Amniotic epithelial cell (primary cell): ENCODE measurements at regions not wholly inside any gene's neighbourhood (a gene's known extent, or its start where the extent isn't known, plus 50 kb on each side); places are given as distances from the start of the nearest gene placed in this dataset.
"Not testable (repeated sequence)": the region's sequence is repeated elsewhere in the genome, so short reads cannot be mapped to it uniquely, and the experiment has no call there.

ENCODE experiments used
- DNase-seq: peaks from one replicate; pipeline ENCODE4 v3.0.0-alpha.2; 2010; ENCODE audit warnings: low read depth

DNA sequence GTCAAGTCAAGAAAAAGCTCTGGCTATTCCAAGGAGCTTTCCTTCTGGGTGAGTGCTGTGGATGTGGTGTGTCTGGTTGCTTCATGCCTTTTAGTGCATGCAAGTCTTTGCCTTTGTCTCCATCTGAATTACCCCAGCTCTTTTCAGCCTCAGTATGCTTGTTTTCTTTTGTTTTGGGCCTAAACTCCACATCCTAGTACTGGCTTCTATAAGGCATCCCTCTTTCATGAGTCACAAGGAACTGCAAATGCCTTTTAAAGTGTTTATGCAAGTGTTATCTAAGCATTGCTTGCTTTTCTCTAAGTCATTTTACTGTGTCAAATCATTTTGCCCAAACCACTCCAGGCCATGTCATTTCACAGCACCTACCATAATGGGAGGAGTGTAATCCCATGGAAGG is 132.1 kb downstream of the PLCE1 start:
- DNase-seq, result peak; percentile 71

DNA sequence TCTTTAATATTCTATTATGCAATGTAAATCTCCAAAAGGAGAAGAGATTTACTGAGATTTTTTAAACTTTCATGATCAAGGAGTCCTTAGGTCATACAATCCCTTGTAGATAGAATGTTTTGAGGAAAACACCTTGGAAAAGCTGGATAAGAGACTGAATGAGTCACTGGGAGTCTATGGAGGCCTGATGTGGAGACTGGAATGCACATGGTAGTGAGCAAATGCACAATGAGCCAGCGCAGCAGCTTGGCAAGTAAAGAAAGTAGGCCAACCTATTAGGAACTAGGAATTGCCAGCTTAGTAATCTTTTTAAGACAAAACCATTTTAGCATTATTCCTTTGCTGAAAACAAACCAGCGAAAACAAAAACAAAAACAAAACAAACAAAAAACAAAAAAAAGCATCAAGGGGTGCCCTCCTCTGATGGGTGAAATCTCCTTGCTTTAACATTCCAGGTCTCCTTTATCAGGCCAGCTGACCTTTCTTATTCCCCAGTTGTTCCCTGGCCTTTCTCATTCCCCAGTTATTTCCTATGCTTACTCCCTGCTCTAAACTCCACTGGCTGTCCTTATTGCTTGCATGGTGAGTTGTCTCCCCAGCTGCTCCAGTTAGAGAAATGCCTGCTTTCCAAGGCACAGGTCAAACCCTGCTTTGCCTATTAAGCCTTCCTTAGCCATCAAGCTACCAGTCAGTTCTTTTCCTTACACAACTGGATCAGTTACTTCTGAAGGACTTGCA is 135.8 kb downstream of the PLCE1 start:
- DNase-seq, result peak; percentile 79

DNA sequence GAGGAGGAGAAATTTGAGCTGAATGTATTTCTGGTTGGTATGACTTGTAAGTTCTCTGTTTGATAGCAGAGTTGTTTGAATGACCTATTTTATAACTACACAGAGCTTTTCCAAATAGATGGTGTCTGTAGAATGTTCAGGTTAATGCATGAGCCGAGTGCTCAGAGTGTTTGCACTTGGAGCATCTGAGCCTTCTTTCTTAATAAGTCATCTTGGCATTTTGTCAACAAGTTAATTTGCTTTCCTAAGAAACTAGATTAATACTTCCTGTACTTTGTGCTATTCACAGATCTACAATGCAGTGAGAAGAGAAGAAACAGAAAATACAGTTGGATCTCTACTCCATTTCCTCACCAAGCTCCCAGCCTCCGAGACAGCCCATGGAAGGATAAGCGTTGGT is 138.2 kb downstream of the PLCE1 start:
- peak; percentile 52 for DNase-seq

DNA sequence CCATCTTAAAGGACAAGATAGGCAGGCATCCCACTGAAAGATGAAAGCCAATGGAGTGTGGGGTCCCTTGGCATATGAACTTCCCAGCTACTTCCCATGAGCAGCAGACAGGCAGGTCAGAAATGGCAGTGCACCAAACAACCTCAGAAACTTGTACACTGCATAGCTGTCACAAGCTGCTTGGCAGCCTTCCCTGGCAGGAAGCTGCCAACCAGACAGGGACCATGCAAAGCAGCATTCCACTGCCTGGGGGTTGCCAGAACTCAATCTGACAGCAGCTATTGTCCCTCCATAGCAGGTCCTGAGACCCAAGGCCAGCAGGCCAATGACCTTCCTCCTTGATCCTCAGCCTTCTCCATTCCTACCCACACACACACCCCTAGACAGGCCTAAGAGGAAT is 139.5 kb downstream of the PLCE1 start:
- DNase-seq, result no peak

DNA sequence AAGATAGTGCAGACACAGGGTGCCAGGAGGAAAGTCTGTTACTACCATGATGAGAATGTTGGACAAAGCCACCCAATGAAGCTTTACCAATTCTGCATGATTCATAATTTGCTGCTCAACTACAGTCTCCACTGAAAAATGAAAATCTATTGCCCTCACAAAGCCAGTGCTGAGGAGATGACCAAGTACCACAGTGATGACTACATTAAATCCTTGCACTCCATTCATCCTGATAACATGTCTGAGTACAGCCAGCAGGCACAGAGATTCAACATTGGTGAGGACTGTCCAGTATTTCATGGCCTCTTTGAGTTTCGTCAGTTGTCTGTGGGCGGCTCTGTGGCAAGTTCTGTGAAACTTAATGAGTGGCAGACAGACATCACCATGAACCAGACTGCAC is 144.0 kb downstream of the PLCE1 start:
- peak; percentile 86 for DNase-seq

DNA sequence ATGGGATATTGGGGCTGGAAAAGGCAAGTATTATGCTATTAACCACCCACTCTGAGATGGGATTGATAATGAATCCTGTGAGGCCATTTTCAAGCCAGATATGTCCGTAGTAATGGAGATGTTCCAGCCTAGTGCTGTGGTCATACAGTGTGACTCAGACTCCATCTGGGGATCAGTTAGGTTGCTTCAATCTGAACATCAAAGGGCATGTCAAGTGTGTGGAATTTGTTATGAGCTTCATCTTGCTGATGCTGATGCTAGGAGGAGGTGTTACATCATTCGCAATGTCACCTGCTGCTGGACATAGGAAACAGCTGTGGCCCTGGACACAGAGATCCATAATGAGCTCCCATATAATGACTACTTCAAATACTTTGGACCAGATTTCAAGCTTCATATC is 144.7 kb downstream of the PLCE1 start:
- DNase-seq, result peak; percentile 72

DNA sequence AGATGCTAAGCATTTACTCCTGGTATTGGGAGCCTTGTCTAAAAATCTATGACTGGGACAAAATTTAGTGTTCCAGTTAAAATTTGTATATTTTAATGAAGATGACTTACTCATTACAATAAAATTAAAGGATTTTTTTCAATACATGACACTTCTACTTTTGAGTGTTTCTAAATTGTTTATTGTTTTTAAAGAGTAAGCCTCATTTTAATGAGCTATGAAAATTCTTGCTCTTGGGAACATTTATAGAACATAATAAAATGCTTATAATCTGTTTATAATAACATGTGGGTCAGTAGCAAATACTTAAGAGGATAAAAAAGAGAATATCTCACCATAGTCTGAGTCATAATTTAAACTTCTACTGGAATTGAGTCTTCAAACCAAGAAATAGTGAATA is 149.5 kb downstream of the PLCE1 start:
- no peak for DNase-seq

DNA sequence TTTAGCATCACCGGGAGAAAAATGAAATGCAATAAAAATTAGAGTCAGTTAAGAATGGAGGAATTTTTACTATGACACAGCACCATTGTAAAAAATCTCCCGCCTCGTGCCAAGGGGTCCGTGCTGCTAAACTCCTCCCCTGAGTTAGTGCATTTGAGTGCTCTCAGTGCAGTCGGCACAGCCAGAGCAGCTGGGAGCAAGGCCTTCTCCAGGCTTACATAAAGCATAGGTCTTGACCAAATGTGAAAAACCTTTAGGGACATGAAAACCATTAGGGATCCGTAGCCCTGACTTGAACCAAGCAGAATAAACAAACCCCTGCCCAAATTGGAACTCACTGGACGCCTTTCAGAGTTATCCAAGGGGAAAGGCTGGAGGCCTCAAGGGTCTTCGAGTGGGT is 152.6 kb downstream of the PLCE1 start:
- DNase-seq, result no peak

DNA sequence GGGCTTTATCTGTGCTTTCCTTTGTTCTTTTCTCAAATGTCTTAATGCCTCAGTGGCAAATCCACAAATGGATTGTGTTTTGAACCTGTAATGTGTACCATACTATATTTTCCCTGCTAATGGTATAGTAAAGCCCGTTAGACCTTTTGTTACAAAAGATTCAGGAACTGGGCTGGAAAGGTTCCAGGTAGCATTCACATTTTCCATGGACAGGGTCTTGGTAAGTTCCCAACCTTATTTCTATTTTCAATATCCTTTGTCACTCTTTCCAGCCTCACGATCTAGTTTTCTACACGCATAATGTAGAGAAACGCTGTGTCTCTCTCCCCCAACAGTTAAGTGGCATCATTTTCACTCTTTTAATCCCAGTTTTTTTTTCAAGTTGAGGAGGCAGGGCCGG is 153.0 kb downstream of the PLCE1 start:
- no peak for DNase-seq

DNA sequence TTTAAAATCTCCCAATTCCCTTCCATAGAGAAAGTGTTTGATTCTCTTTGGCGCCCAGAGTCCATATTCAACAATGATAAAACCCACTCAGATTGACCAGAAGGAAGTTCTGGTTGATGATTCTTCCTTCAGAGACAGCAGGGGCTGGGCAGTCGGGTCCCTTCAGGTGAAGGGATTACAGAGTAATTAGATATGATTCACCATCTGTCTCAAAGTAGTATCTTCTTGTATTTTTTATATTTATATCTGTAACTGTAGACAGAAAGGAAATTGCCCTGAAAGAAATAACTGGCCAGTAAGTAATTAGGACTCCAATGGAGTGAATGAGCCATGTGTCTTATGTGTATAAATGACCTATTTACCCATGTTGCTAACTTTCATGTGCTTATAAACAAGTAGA is 156.0 kb downstream of the PLCE1 start:
- no peak for DNase-seq

DNA sequence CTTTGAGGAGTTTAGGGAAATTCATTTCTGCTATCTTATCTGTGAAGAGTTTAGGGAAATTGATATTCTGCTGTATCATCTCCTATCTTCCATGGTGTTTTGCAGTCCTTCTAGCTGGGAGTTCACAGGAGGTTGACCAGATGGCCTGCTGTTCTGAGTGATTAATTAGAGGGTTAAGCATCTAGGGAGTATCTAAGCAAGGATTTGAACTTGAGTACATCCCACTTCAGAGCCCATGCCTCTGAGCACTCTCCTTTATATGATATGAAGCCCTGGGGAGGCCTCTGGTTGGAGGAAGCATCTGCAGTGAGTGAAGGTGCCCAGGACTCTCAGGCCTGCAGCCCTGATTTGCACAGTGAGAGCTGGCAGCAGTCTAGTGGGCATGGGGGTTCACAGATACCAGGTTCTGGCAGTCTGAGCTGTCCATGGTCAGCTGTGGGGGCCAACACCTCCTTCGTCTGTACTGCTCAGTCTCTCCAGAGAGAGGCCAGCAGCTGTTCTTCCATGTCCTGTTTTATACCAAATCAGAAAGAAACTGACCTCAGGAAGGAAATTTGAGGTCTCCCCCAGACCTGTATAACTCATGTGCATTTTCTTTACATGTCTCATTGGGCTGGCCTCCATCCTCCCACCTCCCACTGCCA is 156.9 kb downstream of the PLCE1 start:
- DNase-seq, result peak; percentile 52

DNA sequence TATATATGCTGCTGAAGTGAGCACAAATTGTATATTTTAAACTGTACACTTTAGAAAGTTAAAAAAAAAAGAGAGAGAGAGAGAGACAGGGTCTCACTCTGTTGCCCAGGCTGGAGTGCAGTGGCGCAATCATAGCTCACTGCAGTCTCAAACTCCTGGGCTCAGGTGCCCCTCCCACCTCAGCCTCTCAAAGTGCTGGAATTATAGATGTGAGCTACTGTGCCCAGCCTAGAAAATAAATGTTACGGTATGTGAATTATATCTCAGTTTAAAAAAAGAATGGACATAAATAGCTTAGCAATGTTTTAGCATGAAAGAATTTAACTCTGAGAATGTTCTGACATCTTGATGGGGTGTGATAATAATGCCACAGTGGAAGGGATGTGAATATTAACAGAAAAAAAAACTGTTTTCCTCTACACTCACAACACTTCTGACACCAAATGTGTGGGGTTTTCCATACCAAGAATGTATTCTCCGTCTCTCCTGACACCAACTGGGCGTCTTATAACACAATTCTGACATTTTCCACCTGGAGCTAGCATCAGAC is 162.1 kb downstream of the PLCE1 start:
- DNase-seq, result no peak

DNA sequence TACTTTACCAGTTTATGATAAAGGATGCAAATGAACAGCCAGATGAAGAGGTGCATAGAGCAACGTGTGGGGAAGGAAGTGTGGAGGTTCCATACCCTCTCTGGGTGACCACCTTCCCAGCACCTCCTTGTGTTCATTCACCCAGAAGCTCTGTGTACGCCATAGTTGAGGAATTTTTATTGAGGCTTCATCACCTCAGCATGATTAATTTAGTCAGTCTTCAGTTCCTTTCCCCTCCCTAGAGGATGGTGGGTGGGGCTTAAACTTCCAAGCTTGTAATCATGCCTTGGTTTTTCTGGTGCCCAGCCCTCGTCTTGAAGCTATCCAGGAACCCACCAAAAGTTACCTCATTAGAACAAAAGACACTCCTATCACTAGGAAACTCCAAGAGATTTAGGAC is 162.7 kb downstream of the PLCE1 start:
- DNase-seq, result no peak

DNA sequence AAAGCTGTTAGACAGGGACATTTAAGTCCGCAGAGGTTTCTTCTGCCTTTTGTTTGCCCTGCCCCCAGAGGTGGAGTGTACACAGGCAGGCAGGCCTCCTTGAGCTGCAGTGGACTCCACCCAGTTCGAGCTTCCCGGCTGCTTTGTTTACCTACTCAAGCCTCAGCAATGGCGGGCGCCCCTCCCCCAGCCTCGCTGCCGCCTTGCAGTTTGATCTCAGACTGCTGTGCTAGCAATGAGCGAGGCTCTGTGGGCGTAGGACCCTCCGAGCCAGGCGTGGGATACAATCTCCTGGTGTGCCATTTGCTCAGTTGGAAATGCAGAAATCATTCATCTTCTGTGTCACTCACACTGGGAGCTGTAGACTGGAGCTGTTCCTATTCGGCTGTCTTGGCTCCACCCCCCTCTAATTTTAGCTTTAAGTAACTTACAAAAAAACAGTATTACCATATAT is 171.5 kb downstream of the PLCE1 start:
- DNase-seq, result not testable (repeated sequence)

DNA sequence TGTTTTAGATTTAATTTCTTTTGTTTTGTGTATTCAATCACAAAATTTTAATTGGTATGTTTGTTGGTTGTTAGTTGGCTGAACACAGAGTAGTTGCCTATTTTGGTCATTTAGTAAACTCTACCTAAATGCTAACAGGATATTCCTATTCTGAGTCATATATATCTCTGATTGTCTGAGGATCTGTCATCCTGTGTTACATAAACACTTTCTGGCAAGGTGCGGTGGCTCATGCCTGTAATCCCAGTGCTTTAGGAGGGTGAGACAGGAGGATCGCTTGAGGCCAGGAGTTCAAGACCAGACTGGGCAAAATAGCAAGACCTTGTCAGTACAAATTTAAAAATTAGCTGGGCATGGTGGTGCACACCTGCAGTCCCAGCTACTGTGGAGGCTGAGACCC is 178.6 kb downstream of the PLCE1 start:
- DNase-seq, result peak; percentile 16

DNA sequence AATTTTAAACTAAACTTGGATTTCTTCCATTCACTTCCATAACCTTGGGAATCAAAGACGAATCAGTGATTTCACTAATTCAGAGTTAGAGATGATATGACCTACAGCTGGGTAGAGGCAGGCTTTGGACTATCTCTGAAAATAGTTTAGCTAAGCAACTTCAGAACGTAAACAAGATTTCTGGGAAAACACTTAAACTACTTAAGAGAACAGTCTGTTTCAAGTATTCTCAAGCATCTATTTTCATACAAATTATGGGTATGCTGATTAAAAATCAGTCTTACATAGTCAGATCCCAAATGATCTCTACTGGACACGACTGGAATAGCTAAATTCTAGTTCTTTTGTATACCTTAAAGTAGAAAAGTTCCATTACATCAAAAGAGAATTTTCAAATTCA is 179.9 kb downstream of the PLCE1 start:
- DNase-seq, result no peak

DNA sequence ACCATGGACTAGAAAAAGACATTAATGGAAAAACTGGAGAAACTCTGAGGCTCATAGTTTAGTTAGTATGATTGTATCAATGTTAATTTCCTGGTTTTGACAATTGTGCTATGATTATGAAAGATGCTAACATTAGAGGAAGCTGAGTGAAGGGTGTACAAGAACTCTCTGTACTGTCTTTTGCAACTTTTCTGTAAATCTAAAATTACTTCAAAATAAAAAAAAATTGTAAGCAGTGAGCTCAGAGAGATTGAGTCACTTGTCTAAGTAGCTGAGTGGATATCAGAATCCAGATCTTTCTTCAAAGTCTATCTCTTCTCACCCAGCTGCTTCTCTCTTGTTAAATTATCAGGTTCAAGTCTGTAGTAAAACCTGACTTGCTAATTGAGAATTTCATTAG is 181.1 kb downstream of the PLCE1 start:
- DNase-seq, result peak; percentile 57

DNA sequence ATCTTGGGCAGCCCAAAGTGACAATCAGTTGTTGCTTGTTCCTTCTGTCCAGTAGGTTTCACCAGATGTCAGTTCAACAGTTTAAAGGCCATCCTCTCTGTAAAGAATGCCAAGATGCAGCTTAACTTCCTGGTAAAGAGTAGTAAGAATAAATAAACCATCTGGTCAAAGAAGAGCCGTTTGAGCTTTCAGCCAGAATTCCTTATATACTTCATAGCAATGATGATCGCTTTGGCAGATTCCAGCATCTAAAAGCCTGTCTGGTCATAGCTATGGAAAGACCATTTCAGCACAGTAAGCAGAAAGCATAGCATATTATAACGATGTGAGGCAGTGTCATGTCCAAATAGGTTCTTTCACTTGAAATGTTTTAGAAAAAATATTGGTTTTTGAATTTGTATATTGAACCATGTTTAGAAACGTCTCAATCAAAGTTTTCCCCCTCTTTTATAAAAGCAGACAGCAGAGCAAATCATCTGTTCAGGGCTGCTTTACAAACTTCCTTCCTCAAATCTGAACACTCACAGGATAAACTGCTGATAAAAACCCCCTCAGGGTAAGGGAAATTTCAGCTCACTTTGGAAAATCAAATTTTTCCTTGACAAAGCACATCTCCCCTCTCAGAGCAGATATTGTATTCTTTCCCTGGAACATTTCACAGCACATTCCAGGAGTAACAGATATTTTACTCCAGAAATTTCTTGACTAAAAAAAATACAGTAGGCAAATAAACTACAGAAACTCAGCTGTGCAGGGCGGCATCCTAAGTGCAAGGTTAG is 184.1 kb downstream of the NOC3L start:
- no peak for DNase-seq

DNA sequence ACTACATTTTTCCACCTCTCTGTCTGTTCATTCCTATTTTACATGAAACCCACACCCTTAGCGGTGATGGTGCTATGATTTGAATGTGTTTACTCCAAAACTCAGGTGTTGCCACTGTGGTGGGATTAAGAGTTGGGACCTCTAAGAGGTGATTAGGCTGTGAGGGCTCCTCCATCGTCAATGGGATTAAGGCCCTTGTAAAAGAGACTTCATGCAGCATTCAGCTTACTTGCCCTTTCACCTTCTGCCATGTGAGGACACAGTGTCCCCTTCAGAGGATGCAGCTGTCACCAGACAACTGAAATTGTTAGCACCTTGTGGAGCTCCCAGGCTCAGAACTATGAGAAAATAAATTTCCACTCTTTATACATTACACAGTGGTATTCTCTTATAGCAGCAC is 182.2 kb downstream of the NOC3L start:
- no peak for DNase-seq

DNA sequence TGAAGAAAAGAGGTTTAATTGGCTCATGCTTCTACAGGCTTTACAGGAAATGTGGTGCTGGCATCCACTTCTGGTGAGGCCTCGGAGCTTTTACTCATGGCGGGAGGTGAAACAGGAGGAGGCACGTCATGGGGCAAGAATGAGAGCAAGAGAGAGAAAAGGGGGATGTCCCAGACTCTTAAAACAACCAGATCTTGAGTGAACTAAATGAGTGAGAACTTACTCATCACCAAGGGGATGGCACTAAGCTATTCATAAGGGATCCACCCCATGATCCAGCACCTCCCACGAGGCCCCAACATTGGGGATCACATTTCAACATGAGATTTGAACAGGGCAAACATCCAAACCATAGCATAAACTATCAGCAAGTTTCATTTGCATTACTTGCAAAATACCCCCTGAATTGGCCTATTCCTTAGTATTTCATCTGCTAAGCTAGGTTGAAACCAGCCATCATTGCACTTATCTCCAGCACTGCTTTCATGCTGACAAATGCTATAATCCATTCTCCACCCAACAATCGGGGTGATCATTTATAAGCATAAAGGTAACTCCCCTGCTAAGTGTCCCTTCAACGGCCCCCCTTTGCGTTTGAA is 179.0 kb downstream of the NOC3L start:
- peak; percentile 91 for DNase-seq

DNA sequence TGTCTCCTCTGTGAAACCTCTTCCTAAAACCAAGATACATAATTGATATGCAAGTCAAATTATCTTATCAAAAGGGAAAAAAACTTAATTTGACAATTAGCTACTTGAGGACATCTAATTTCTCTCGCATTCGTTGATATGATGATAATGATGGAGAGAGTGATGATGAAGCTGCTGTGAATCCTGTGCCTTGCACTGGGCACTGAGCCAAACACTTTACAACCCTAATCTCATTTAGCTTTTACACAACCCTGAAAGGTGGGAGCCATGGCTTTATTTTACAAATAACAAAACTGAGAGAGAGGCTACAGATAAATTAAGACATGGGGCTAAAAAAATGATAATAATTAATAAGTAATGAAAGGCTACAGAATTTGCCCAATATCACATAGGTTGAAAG is 176.0 kb downstream of the NOC3L start:
- no peak for DNase-seq

DNA sequence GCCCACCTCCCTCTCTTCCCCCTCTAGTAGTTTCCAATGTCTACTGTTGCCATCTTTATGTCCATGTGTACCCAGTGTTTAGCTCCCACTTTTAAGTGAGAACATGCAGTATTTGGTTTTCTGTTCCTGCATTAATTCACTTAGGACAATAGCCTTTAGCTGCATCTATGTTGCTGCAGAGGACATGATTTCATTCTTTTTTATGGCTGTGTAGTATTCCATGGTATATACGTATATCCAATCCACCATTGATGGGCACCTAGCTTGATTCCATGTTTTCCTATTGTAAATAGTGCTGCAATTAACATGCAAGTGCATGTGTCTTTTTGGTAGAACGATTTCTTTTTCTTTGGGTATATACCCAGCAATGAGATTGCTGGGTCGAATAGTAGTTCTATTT is 170.4 kb downstream of the NOC3L start:
- DNase-seq, result no peak
